Neural progenitor cell (in vitro differentiated cells): ENCODE measurements at regions not wholly inside any gene's neighbourhood (a gene's known extent, or its start where the extent isn't known, plus 50 kb on each side); places are given as distances from the start of the nearest gene placed in this dataset.

ENCODE experiments used
- EZH2 ChIP-seq: fragments of 200-600 bp; sonication (generic); IDR thresholded peaks from 2 replicates; pipeline ENCODE4 v1.6.1; 2017; ENCODE audit warnings: antibody characterized with exemption, mild to moderate bottlenecking, moderate library complexity
- TF ChIP-seq, protein P1 (sequence below): fragments of 200-600 bp; sonication (generic); IDR thresholded peaks from 2 replicates; pipeline ENCODE4 v1.5.1; 2017; ENCODE audit warnings: antibody characterized with exemption, mild to moderate bottlenecking

DNA sequence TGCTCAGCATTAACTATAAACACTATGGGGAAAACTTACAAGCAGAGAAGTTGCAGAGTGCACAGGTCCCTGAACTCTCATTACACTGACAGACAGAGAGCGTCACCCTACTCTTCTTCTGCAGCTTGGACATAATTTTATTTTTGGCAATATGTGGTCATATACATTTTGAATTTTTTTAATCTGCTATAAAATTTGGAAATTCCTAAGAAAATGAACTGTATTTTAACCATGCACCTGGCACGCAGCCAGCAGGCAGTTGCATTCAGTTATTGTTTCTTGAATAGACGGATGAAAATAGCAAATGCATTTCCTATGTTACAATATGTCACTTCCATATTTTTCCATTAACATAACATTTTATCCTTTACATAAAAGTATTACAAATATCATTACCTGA is 100.2 kb downstream of the SLC25A46 start:
- TF ChIP-seq, protein P1, sequence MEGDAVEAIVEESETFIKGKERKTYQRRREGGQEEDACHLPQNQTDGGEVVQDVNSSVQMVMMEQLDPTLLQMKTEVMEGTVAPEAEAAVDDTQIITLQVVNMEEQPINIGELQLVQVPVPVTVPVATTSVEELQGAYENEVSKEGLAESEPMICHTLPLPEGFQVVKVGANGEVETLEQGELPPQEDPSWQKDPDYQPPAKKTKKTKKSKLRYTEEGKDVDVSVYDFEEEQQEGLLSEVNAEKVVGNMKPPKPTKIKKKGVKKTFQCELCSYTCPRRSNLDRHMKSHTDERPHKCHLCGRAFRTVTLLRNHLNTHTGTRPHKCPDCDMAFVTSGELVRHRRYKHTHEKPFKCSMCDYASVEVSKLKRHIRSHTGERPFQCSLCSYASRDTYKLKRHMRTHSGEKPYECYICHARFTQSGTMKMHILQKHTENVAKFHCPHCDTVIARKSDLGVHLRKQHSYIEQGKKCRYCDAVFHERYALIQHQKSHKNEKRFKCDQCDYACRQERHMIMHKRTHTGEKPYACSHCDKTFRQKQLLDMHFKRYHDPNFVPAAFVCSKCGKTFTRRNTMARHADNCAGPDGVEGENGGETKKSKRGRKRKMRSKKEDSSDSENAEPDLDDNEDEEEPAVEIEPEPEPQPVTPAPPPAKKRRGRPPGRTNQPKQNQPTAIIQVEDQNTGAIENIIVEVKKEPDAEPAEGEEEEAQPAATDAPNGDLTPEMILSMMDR: no peak
- TF ChIP-seq EZH2: no peak
